ENCODE measurements at regions not wholly inside any gene's neighbourhood (a gene's known extent, or its start where the extent isn't known, plus 50 kb on each side); places are given as distances from the start of the nearest gene placed in this dataset.
"Not testable (repeated sequence)": the region's sequence is repeated elsewhere in the genome, so short reads cannot be mapped to it uniquely, and the experiment has no call there.

GRCh38 chrX:125219852-125220251 lies 99.8 kb upstream of the TEX13C start:
- Histone ChIP-seq H3K4me1 (ENCODE audit: control insufficient read depth in 3 of 3, insufficient read depth in 3 of 3, low read length in 3 of 3) (no peaks in the 10 kb centered on the region), H3K36me3 (ENCODE audit: control insufficient read depth in 3 of 3, insufficient read depth in 3 of 3, low read length in 3 of 3) (no peaks in the 10 kb centered on the region), H3K27me3 (ENCODE audit: control insufficient read depth in 3 of 3, insufficient read depth in 3 of 3, low read length in 3 of 3) (no peaks in the 10 kb centered on the region), H3K9ac (ENCODE audit: low read depth in 1 of 3, low read length in 3 of 3) (no peak overlapping the region), H3K4me3 (ENCODE audit: low read length in 3 of 3) (no peak overlapping the region), H3K27ac (ENCODE audit: low read depth, low read length) (no peak overlapping the region), H3K9me3 (ENCODE audit: control insufficient read depth in 3 of 3, low read length in 3 of 3) (no peaks in the 10 kb centered on the region)

GRCh38 chrX:125236955-125237354 lies 82.7 kb upstream of the TEX13C start:
- no peaks in the 10 kb centered on the region for H3K27me3 ChIP-seq (ENCODE audit: control insufficient read depth in 3 of 3, insufficient read depth in 3 of 3, low read length in 3 of 3)
- H3K36me3 ChIP-seq (ENCODE audit: control insufficient read depth in 3 of 3, insufficient read depth in 3 of 3, low read length in 3 of 3), result no peaks in the 10 kb centered on the region
- H3K4me3 ChIP-seq (ENCODE audit: low read length in 3 of 3), result no peak overlapping the region
- H3K9ac ChIP-seq (ENCODE audit: low read depth in 1 of 3, low read length in 3 of 3), result no peak overlapping the region
- H3K4me1 ChIP-seq (ENCODE audit: control insufficient read depth in 3 of 3, insufficient read depth in 3 of 3, low read length in 3 of 3), result no peaks in the 10 kb centered on the region
- no peak overlapping the region for H3K27ac ChIP-seq (ENCODE audit: low read depth, low read length)
- no peaks in the 10 kb centered on the region for H3K9me3 ChIP-seq (ENCODE audit: control insufficient read depth in 3 of 3, low read length in 3 of 3)

GRCh38 chrX:125248931-125249330 lies 70.7 kb upstream of the TEX13C start:
- no peaks in the 10 kb centered on the region for H3K9me3 ChIP-seq (ENCODE audit: control insufficient read depth in 3 of 3, low read length in 3 of 3)

GRCh38 chrX:125255759-125256158 lies 63.9 kb upstream of the TEX13C start:
- H3K27ac ChIP-seq (ENCODE audit: low read depth, low read length); H3K9ac ChIP-seq (ENCODE audit: low read depth in 1 of 3, low read length in 3 of 3); H3K4me3 ChIP-seq (ENCODE audit: low read length in 3 of 3); H3K36me3 ChIP-seq (ENCODE audit: control insufficient read depth in 3 of 3, insufficient read depth in 3 of 3, low read length in 3 of 3); H3K27me3 ChIP-seq (ENCODE audit: control insufficient read depth in 3 of 3, insufficient read depth in 3 of 3, low read length in 3 of 3); H3K9me3 ChIP-seq (ENCODE audit: control insufficient read depth in 3 of 3, low read length in 3 of 3); H3K4me1 ChIP-seq (ENCODE audit: control insufficient read depth in 3 of 3, insufficient read depth in 3 of 3, low read length in 3 of 3): not testable (repeated sequence)

More at GRCh38 chrX:125248931-125249330, 70.7 kb upstream of the TEX13C start:
- no peaks in the 10 kb centered on the region for H3K36me3 ChIP-seq (ENCODE audit: control insufficient read depth in 3 of 3, insufficient read depth in 3 of 3, low read length in 3 of 3)
- no peaks in the 10 kb centered on the region for H3K27me3 ChIP-seq (ENCODE audit: control insufficient read depth in 3 of 3, insufficient read depth in 3 of 3, low read length in 3 of 3)
- no peak overlapping the region for H3K27ac ChIP-seq (ENCODE audit: low read depth, low read length)
- no peak overlapping the region for H3K9ac ChIP-seq (ENCODE audit: low read depth in 1 of 3, low read length in 3 of 3)
- H3K4me3 ChIP-seq (ENCODE audit: low read length in 3 of 3), result no peak overlapping the region
- no peaks in the 10 kb centered on the region for H3K4me1 ChIP-seq (ENCODE audit: control insufficient read depth in 3 of 3, insufficient read depth in 3 of 3, low read length in 3 of 3)

- Histone ChIP-seq H3K9me3 (ENCODE audit: control insufficient read depth in 3 of 3, low read length in 3 of 3) (peaks cover 0 to 2% (median 0%) of the 10 kb centered on the region in 3 donors), H3K27me3 (ENCODE audit: control insufficient read depth in 3 of 3, insufficient read depth in 3 of 3, low read length in 3 of 3) (no peaks in the 10 kb centered on the region), H3K27ac (ENCODE audit: low read depth, low read length) (no peak overlapping the region), H3K36me3 (ENCODE audit: control insufficient read depth in 3 of 3, insufficient read depth in 3 of 3, low read length in 3 of 3) (no peaks in the 10 kb centered on the region), H3K4me3 (ENCODE audit: low read length in 3 of 3) (no peak overlapping the region), H3K9ac (ENCODE audit: low read depth in 1 of 3, low read length in 3 of 3) (no peak overlapping the region), H3K4me1 (ENCODE audit: control insufficient read depth in 3 of 3, insufficient read depth in 3 of 3, low read length in 3 of 3) (no peaks in the 10 kb centered on the region)
Observed at GRCh38 chrX:125262836-125263235, 56.8 kb upstream of the TEX13C start.

GRCh38 chrX:125266153-125266660 lies 53.5 kb upstream of the TEX13C start:
- Histone ChIP-seq H3K4me1 (ENCODE audit: control insufficient read depth in 3 of 3, insufficient read depth in 3 of 3, low read length in 3 of 3) (no peaks in the 10 kb centered on the region), H3K9ac (ENCODE audit: low read depth in 1 of 3, low read length in 3 of 3) (no peak overlapping the region), H3K27ac (ENCODE audit: low read depth, low read length) (no peak overlapping the region), H3K36me3 (ENCODE audit: control insufficient read depth in 3 of 3, insufficient read depth in 3 of 3, low read length in 3 of 3) (no peaks in the 10 kb centered on the region), H3K27me3 (ENCODE audit: control insufficient read depth in 3 of 3, insufficient read depth in 3 of 3, low read length in 3 of 3) (no peaks in the 10 kb centered on the region), H3K4me3 (ENCODE audit: low read length in 3 of 3) (no peak overlapping the region), H3K9me3 (ENCODE audit: control insufficient read depth in 3 of 3, low read length in 3 of 3) (peaks cover 0 to 2% (median 0%) of the 10 kb centered on the region in 3 donors)
